T-cell (primary cell): ENCODE measurements at regions not wholly inside any gene's neighbourhood (a gene's known extent, or its start where the extent isn't known, plus 50 kb on each side); places are given as distances from the start of the nearest gene placed in this dataset.

Experiments used
- ATAC-seq, 4 experiments: fragments of 200-7000 bp in 3 of 4; fragments of 150-1000 bp in 1 of 4; cut with Tn5 transposase; replicated peaks in 1 of 4; 1 replicate in 3 of 4; 2 replicates in 1 of 4; pipeline ENCODE4 v1.10.0; 2021; ENCODE audit warnings: moderate library complexity in 3 of 4, mild to moderate bottlenecking in 2 of 4, moderate number of reproducible peaks in 1 of 4
- CTCF ChIA-PET, 2 donors: fragments of 300-600 bp; sonication (Branson Sonifier 250); formaldehyde crosslinking; loops; one replicate each; lab custom pipeline; 2022; ENCODE audit warnings: antibody characterized with exemption in 2 of 2; lab: Charles Lee
- POLR2A ChIA-PET, 2 donors: fragments of 300-600 bp; sonication (Branson Sonifier 250); formaldehyde crosslinking; loops; one replicate each; lab custom pipeline; 2022; ENCODE audit warnings: antibody characterized with exemption in 2 of 2; lab: Charles Lee
- DNase-seq, 35 experiments: peaks; one replicate each; pipeline versions ENCODE4 v3.0.0 to v3.0.0-alpha.2; 2013 to 2023
- H3K27ac ChIP-seq: one replicate; pipeline ENCODE4 v1.5.1; 2013; ENCODE audit warnings: low read length
- H3K27me3 ChIP-seq, 2 experiments: replicated peaks in 1 of 2; 1 replicate in 1 of 2; 2 replicates in 1 of 2; pipeline versions ENCODE4 v1.6.1 to v1.7.0; 2013; ENCODE audit warnings: low read length in 1 of 2, mixed read lengths in 1 of 2; ENCODE audit not compliant: control insufficient read depth in 2 of 2, insufficient read depth in 2 of 2; ENCODE audit errors: extremely low read depth in 1 of 2
- H3K36me3 ChIP-seq, 2 donors: 1 replicate in 1 of 2; 2 replicates in 1 of 2; pipeline versions ENCODE4 v1.6.1 to v1.7.0; 2013; ENCODE audit warnings: low read length in 1 of 2; ENCODE audit not compliant: control insufficient read depth in 2 of 2, insufficient read depth in 1 of 2; ENCODE audit errors: extremely low read depth in 1 of 2
- H3K4me1 ChIP-seq, 2 experiments: 1 replicate in 1 of 2; 2 replicates in 1 of 2; pipeline versions ENCODE4 v1.6.1 to v1.7.0; 2013; ENCODE audit warnings: low read length in 2 of 2, mixed read lengths in 1 of 2; ENCODE audit not compliant: insufficient read depth in 2 of 2, control insufficient read depth in 1 of 2; ENCODE audit errors: extremely low read depth in 1 of 2
- H3K4me3 ChIP-seq, 2 donors: 1 replicate in 1 of 2; 2 replicates in 1 of 2; pipeline versions ENCODE4 v1.5.1 to v1.7.0; 2013; ENCODE audit warnings: mild to moderate bottlenecking in 2 of 2, low read length in 1 of 2, moderate library complexity in 1 of 2; ENCODE audit not compliant: control insufficient read depth in 1 of 2; ENCODE audit errors: extremely low read depth in 1 of 2
- H3K9me3 ChIP-seq: 2 replicates; pipeline ENCODE4 v1.7.0; 2013
- H3K27ac Mint-ChIP-seq, 2 donors: one replicate each; pipeline ENCODE4 v1.8.0; 2020 to 2021; ENCODE audit warnings: mild to moderate bottlenecking in 2 of 2, mixed read lengths in 2 of 2
- H3K27me3 Mint-ChIP-seq, 2 donors: one replicate each; pipeline ENCODE4 v1.8.0; 2021 to 2022; ENCODE audit warnings: mixed read lengths in 2 of 2
- H3K36me3 Mint-ChIP-seq: one replicate; pipeline ENCODE4 v1.8.0; 2021; ENCODE audit warnings: mixed read lengths
- H3K4me1 Mint-ChIP-seq, 3 donors: one replicate each; pipeline ENCODE4 v1.8.0; 2020 to 2022; ENCODE audit warnings: mixed read lengths in 3 of 3, mild to moderate bottlenecking in 1 of 3
- H3K4me3 Mint-ChIP-seq, 3 donors: one replicate each; pipeline ENCODE4 v1.8.0; 2020 to 2022; ENCODE audit warnings: mild to moderate bottlenecking in 3 of 3, mixed read lengths in 3 of 3, moderate library complexity in 3 of 3
- H3K9me3 Mint-ChIP-seq, 3 donors: one replicate each; pipeline ENCODE4 v1.8.0; 2020 to 2022; ENCODE audit warnings: mixed read lengths in 3 of 3
- WGBS: methylation state at CpG from one replicate; pipeline ENCODE4 v1.1.5; 2013; ENCODE audit warnings: missing lambda C conversion rate; ENCODE audit not compliant: insufficient coverage; 5-methylcytosine and 5-hydroxymethylcytosine counted together

GRCh38 chr12:75954749-75955148 is 76.8 kb downstream of the PHLDA1 start:
- ChIA-PET CTCF (no interaction called here), POLR2A (no interaction called here)
- Mint-ChIP-seq H3K9me3 (no peaks in the 10 kb centered on the region), H3K4me1 (peaks cover 5 to 12% (median 10%) of the 10 kb centered on the region in 3 donors), H3K27ac (no peak overlapping the region), H3K36me3 (no peaks in the 10 kb centered on the region), H3K27me3 (no peaks in the 10 kb centered on the region), H3K4me3 (no peak overlapping the region)
- ATAC-seq (no peak), DNase-seq (no peak)
- H3K36me3 ChIP-seq = no peaks in the 10 kb centered on the region
- no peaks in the 10 kb centered on the region for H3K9me3 ChIP-seq
- no peak overlapping the region for H3K27ac ChIP-seq
- 100% methylated on average over 1 of the region's 2 CpGs for WGBS
- H3K27me3 ChIP-seq = no peaks in the 10 kb centered on the region
- no peak overlapping the region for H3K4me3 ChIP-seq
- peaks cover 0 to 3% of the 10 kb centered on the region in 2 experiments for H3K4me1 ChIP-seq

- POLR2A ChIA-PET = no interaction called here
- no peaks in the 10 kb centered on the region for H3K36me3 Mint-ChIP-seq
- H3K36me3 ChIP-seq = no peaks in the 10 kb centered on the region
- no peak overlapping the region for H3K4me3 ChIP-seq
- DNase-seq (no peak), ATAC-seq (no peak)
- no peaks in the 10 kb centered on the region for H3K27me3 ChIP-seq
- H3K27me3 Mint-ChIP-seq = no peaks in the 10 kb centered on the region
- CTCF ChIA-PET = no interaction called here
- H3K4me1 Mint-ChIP-seq = peaks cover 0 to 6% (median 5%) of the 10 kb centered on the region in 3 donors
- no peaks in the 10 kb centered on the region for H3K9me3 ChIP-seq
- H3K9me3 Mint-ChIP-seq = no peaks in the 10 kb centered on the region
- H3K27ac ChIP-seq = no peak overlapping the region
- peaks cover 0 to under 1% of the 10 kb centered on the region in 2 experiments for H3K4me1 ChIP-seq
- no CpG with 5 or more reads among the region's 3 CpGs for WGBS
- H3K4me3 Mint-ChIP-seq = no peak overlapping the region
- no peak overlapping the region for H3K27ac Mint-ChIP-seq
Measured at GRCh38 chr12:75954041-75954440, 77.5 kb downstream of the PHLDA1 start.

- Mint-ChIP-seq H3K4me3 (no peak overlapping the region), H3K27ac (no peak overlapping the region), H3K27me3 (no peaks in the 10 kb centered on the region), H3K36me3 (no peaks in the 10 kb centered on the region), H3K4me1 (no peaks in the 10 kb centered on the region), H3K9me3 (no peaks in the 10 kb centered on the region)
- 100% methylated on average over 2 of the region's 5 CpGs for WGBS
- Histone ChIP-seq H3K4me3 (no peak overlapping the region), H3K27ac (no peak overlapping the region), H3K27me3 (no peaks in the 10 kb centered on the region), H3K9me3 (no peaks in the 10 kb centered on the region), H3K4me1 (no peaks in the 10 kb centered on the region), H3K36me3 (no peaks in the 10 kb centered on the region)
- ChIA-PET POLR2A (no interaction called here), CTCF (no interaction called here)
- ATAC-seq = no peak
- no peak for DNase-seq
Measured at GRCh38 chr12:75953312-75953906, 78.2 kb downstream of the PHLDA1 start.

- no peaks in the 10 kb centered on the region for H3K9me3 ChIP-seq
- H3K27ac ChIP-seq = no peak overlapping the region
- ATAC-seq = no peak
- no peak for DNase-seq
- Mint-ChIP-seq H3K36me3 (no peaks in the 10 kb centered on the region), H3K4me3 (no peak overlapping the region), H3K4me1 (no peaks in the 10 kb centered on the region), H3K27ac (no peak overlapping the region), H3K27me3 (no peaks in the 10 kb centered on the region), H3K9me3 (no peaks in the 10 kb centered on the region)
- no CpG with 5 or more reads among the region's 4 CpGs for WGBS
- no peak overlapping the region for H3K4me3 ChIP-seq
- H3K36me3 ChIP-seq = no peaks in the 10 kb centered on the region
- H3K4me1 ChIP-seq = no peaks in the 10 kb centered on the region
- no peaks in the 10 kb centered on the region for H3K27me3 ChIP-seq
- POLR2A ChIA-PET = no interaction called here
- CTCF ChIA-PET = interaction anchor here (0.7 kb wide), 2 partner anchors 97 to 208 kb away, joined by 3 to 5 read pairs; no protein-coding TSS in a partner anchor
Measured at GRCh38 chr12:75951399-75952278, 79.9 kb downstream of the PHLDA1 start.

- DNase-seq = no peak
- H3K36me3 Mint-ChIP-seq = no peaks in the 10 kb centered on the region
- no peaks in the 10 kb centered on the region for H3K36me3 ChIP-seq
- peaks cover 12 to 21% (median 20%) of the 10 kb centered on the region in 3 donors for H3K4me1 Mint-ChIP-seq
- ChIA-PET CTCF (no interaction called here), POLR2A (interaction anchor here in 1 of 2 donors (0.6 kb wide), 1 partner anchor 492 kb away, joined by 3 read pairs; no protein-coding TSS in a partner anchor)
- ATAC-seq = no peak
- WGBS = 100% methylated on average over 1 of the region's 4 CpGs
- H3K27ac Mint-ChIP-seq = no peak overlapping the region
- no peaks in the 10 kb centered on the region for H3K9me3 Mint-ChIP-seq
- H3K4me1 ChIP-seq = peaks cover 3 to 7% of the 10 kb centered on the region in 2 experiments
- H3K9me3 ChIP-seq = no peaks in the 10 kb centered on the region
- H3K27ac ChIP-seq = no peak overlapping the region
- no peaks in the 10 kb centered on the region for H3K27me3 ChIP-seq
- no peaks in the 10 kb centered on the region for H3K27me3 Mint-ChIP-seq
- H3K4me3 Mint-ChIP-seq = no peak overlapping the region
- H3K4me3 ChIP-seq = no peak overlapping the region
Measured at GRCh38 chr12:75947156-75947723, 84.3 kb downstream of the PHLDA1 start.

GRCh38 chr12:75945581-75945980 is 86.0 kb downstream of the PHLDA1 start:
- peaks cover 3 to 7% of the 10 kb centered on the region in 2 experiments for H3K4me1 ChIP-seq
- H3K27me3 ChIP-seq = no peaks in the 10 kb centered on the region
- Mint-ChIP-seq H3K27ac (peak overlapping the region in 1 of 2 donors; percentile 97), H3K27me3 (no peaks in the 10 kb centered on the region), H3K36me3 (no peaks in the 10 kb centered on the region), H3K9me3 (no peaks in the 10 kb centered on the region), H3K4me3 (no peak overlapping the region), H3K4me1 (peaks cover 12 to 21% (median 20%) of the 10 kb centered on the region in 3 donors)
- no peak overlapping the region for H3K4me3 ChIP-seq
- POLR2A ChIA-PET = no interaction called here
- ATAC-seq (no peak), DNase-seq (no peak)
- no peaks in the 10 kb centered on the region for H3K36me3 ChIP-seq
- H3K9me3 ChIP-seq = no peaks in the 10 kb centered on the region
- CTCF ChIA-PET = no interaction called here
- H3K27ac ChIP-seq = no peak overlapping the region
- 100% methylated on average over 3 of the region's 4 CpGs for WGBS
